ENCODE measurements at regions not wholly inside any gene's neighbourhood (a gene's known extent, or its start where the extent isn't known, plus 50 kb on each side); places are given as distances from the start of the nearest gene placed in this dataset.
A peak's percentile ranks its signal among the peaks of the same experiment; 100 is the strongest.
"Not testable (repeated sequence)": the region's sequence is repeated elsewhere in the genome, so short reads cannot be mapped to it uniquely, and the experiment has no call there.

GRCh38 chr2:51265539-51265938 lies 233.6 kb upstream of the NRXN1 start:
- Histone ChIP-seq H3K4me1 (ENCODE audit: control insufficient read depth, insufficient read depth, low read length) (no peaks in the 10 kb centered on the region), H3K27me3 (ENCODE audit: control insufficient read depth, insufficient read depth, low read length) (no peaks in the 10 kb centered on the region), H3K36me3 (ENCODE audit: control insufficient read depth, insufficient read depth, low read length) (no peaks in the 10 kb centered on the region), H3K4me3 (ENCODE audit: low read length) (no peak overlapping the region), H3K27ac (ENCODE audit: low read length) (no peak overlapping the region), H3K9me3 (ENCODE audit: control insufficient read depth, low read depth, low read length) (no peaks in the 10 kb centered on the region)
- no peak for DNase-seq
- no CpG with 5 or more reads among the region's 2 CpGs for WGBS (ENCODE audit: insufficient coverage, low lambda C conversion rate)

- DNase-seq: no peak
- Histone ChIP-seq H3K4me3 (ENCODE audit: low read length) (no peak overlapping the region), H3K27ac (ENCODE audit: low read length) (no peak overlapping the region), H3K4me1 (ENCODE audit: control insufficient read depth, insufficient read depth, low read length) (no peaks in the 10 kb centered on the region), H3K36me3 (ENCODE audit: control insufficient read depth, insufficient read depth, low read length) (no peaks in the 10 kb centered on the region), H3K27me3 (ENCODE audit: control insufficient read depth, insufficient read depth, low read length) (no peaks in the 10 kb centered on the region), H3K9me3 (ENCODE audit: control insufficient read depth, low read depth, low read length) (no peaks in the 10 kb centered on the region)
- 100% methylated on average over 1 of the region's 3 CpGs for WGBS (ENCODE audit: insufficient coverage, low lambda C conversion rate)
These were observed 232.0 kb upstream of the NRXN1 start for GRCh38 chr2:51263951-51264350.

DNA sequence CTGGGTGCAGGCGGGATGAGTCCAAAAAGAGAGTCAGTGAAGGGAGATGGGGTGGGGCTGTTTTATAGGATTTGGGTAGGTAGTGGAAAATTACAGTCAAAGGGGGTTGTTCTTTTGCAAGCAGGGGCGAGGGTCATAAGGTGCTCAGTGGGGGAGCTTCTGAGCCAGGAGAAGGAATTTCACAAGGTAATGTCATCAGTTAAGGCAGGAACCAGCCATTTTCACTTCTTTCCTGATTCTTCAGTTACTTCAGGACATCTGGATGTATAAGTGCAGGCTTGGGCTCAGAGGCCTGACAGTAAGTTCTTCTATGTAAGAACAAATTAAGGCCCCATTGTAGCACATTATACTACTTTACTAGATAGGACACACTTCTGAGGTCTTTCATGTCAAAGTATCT lies 231.2 kb upstream of the NRXN1 start:
- H3K36me3 ChIP-seq (ENCODE audit: control insufficient read depth, insufficient read depth, low read length); H3K9me3 ChIP-seq (ENCODE audit: control insufficient read depth, low read depth, low read length); H3K4me3 ChIP-seq (ENCODE audit: low read length); H3K4me1 ChIP-seq (ENCODE audit: control insufficient read depth, insufficient read depth, low read length); H3K27me3 ChIP-seq (ENCODE audit: control insufficient read depth, insufficient read depth, low read length); H3K27ac ChIP-seq (ENCODE audit: low read length); DNase-seq: not testable (repeated sequence)
- 100% methylated on average over 1 of the region's 2 CpGs for WGBS (ENCODE audit: insufficient coverage, low lambda C conversion rate)

- no peak overlapping the region for H3K27ac ChIP-seq (ENCODE audit: low read length)
- no peak overlapping the region for H3K4me3 ChIP-seq (ENCODE audit: low read length)
- H3K27me3 ChIP-seq (ENCODE audit: control insufficient read depth, insufficient read depth, low read length): no peaks in the 10 kb centered on the region
- no peak for DNase-seq
- no peaks in the 10 kb centered on the region for H3K36me3 ChIP-seq (ENCODE audit: control insufficient read depth, insufficient read depth, low read length)
- no peaks in the 10 kb centered on the region for H3K9me3 ChIP-seq (ENCODE audit: control insufficient read depth, low read depth, low read length)
- no peaks in the 10 kb centered on the region for H3K4me1 ChIP-seq (ENCODE audit: control insufficient read depth, insufficient read depth, low read length)
- 89% methylated on average over 5 of the region's 5 CpGs for WGBS (ENCODE audit: insufficient coverage, low lambda C conversion rate)
These were observed 226.4 kb upstream of the NRXN1 start for GRCh38 chr2:51258301-51258700.

DNA sequence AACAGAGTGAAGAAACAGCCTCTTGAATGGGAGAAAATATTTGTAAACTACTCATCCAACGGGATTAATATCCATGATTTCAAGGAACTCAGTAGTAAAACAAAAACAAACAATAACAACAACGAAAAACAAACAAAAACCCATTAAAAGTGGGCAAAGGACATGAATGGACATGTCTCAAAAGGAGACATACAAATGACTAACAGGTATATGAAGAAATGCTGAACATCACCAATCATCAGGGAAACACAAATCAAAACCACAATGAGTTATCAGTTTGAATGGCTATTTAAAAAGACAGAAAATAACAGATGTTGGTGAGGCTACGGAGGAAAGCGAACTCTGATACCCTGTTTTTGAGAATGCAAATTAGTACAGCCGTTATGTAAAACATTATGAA lies 224.8 kb upstream of the NRXN1 start:
- Histone ChIP-seq H3K4me3 (ENCODE audit: low read length) (no peak overlapping the region), H3K27me3 (ENCODE audit: control insufficient read depth, insufficient read depth, low read length) (no peaks in the 10 kb centered on the region), H3K9me3 (ENCODE audit: control insufficient read depth, low read depth, low read length) (no peaks in the 10 kb centered on the region), H3K36me3 (ENCODE audit: control insufficient read depth, insufficient read depth, low read length) (no peaks in the 10 kb centered on the region), H3K4me1 (ENCODE audit: control insufficient read depth, insufficient read depth, low read length) (no peaks in the 10 kb centered on the region), H3K27ac (ENCODE audit: low read length) (no peak overlapping the region)
- WGBS (ENCODE audit: insufficient coverage, low lambda C conversion rate): 76% methylated on average over 2 of the region's 5 CpGs
- no peak for DNase-seq

GRCh38 chr2:51251356-51251755 lies 219.4 kb upstream of the NRXN1 start:
- Histone ChIP-seq H3K36me3 (ENCODE audit: control insufficient read depth, insufficient read depth, low read length) (no peaks in the 10 kb centered on the region), H3K9me3 (ENCODE audit: control insufficient read depth, low read depth, low read length) (no peaks in the 10 kb centered on the region), H3K27me3 (ENCODE audit: control insufficient read depth, insufficient read depth, low read length) (no peaks in the 10 kb centered on the region), H3K4me1 (ENCODE audit: control insufficient read depth, insufficient read depth, low read length) (no peaks in the 10 kb centered on the region), H3K27ac (ENCODE audit: low read length) (no peak overlapping the region), H3K4me3 (ENCODE audit: low read length) (no peak overlapping the region)
- no CpG with 5 or more reads among the region's 2 CpGs for WGBS (ENCODE audit: insufficient coverage, low lambda C conversion rate)
- DNase-seq: no peak

DNA sequence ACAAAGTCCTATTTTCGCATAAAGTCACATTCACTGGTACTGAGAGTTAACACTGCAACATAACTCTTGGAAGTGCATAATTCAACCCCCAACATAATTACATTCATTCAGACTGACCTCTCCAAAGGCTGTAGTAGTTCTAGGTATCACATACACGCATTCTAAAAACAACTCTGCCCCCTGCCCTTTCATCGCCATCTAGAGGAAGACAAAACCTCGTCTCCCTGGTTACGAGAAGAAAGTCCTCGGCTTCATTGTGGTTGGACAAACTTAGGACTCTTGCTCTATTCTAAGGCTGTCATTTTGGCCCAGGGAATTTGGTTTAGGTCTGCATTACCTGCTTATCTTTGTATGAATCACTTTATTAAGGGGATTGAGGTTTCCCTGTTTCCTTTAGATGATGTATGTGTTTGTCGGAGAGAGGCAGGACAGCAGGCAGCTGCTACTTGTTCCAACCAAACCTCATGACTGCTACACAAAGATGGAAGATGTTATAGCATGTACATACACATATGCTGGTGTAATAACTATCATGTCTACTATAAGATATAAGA lies 215.4 kb upstream of the NRXN1 start:
- DNase-seq: no peak
- 100% methylated on average over 1 of the region's 7 CpGs for WGBS (ENCODE audit: insufficient coverage, low lambda C conversion rate)
- H3K4me1 ChIP-seq (ENCODE audit: control insufficient read depth, insufficient read depth, low read length): no peaks in the 10 kb centered on the region
- no peaks in the 10 kb centered on the region for H3K36me3 ChIP-seq (ENCODE audit: control insufficient read depth, insufficient read depth, low read length)
- H3K4me3 ChIP-seq (ENCODE audit: low read length): no peak overlapping the region
- H3K27me3 ChIP-seq (ENCODE audit: control insufficient read depth, insufficient read depth, low read length): no peaks in the 10 kb centered on the region
- no peak overlapping the region for H3K27ac ChIP-seq (ENCODE audit: low read length)
- no peaks in the 10 kb centered on the region for H3K9me3 ChIP-seq (ENCODE audit: control insufficient read depth, low read depth, low read length)

DNA sequence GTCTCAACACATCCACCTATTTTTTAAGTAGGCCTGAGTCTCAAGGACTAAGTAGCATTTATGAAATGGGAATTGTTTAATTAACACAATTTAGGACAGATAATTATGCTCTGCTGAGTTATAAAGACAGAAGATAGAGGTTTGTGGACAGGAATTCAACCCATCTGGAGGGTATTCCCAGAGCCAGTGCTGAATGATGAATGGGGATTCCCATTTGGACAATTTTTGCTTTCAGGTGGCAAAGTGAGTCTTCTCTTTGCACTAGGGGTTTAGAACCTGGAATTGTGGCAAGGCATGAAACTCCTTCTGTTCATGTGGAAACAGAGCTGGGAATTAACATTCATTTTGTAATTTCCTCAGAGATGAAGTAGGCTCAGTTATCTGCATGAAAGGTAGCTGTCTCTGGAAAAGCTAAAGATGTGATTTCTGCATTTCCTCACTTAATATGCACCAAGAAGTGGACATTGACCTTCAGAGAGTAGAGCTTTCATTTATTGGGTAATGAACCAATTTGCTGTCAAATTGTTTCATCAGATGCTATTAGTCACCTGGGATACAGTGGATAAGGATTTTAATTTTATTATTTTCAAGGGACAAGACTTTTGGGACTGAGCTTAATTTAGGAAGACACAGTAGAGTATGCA lies 212.1 kb upstream of the NRXN1 start:
- H3K9me3 ChIP-seq (ENCODE audit: control insufficient read depth, low read depth, low read length): no peaks in the 10 kb centered on the region
- no peak overlapping the region for H3K27ac ChIP-seq (ENCODE audit: low read length)
- H3K27me3 ChIP-seq (ENCODE audit: control insufficient read depth, insufficient read depth, low read length): no peaks in the 10 kb centered on the region
- H3K4me1 ChIP-seq (ENCODE audit: control insufficient read depth, insufficient read depth, low read length): no peaks in the 10 kb centered on the region
- H3K4me3 ChIP-seq (ENCODE audit: low read length): no peak overlapping the region
- H3K36me3 ChIP-seq (ENCODE audit: control insufficient read depth, insufficient read depth, low read length): no peaks in the 10 kb centered on the region
- DNase-seq: peak in 1 of 2 donors; percentile 6

GRCh38 chr2:51237626-51238271 lies 205.8 kb upstream of the NRXN1 start:
- no peaks in the 10 kb centered on the region for H3K4me1 ChIP-seq (ENCODE audit: control insufficient read depth, insufficient read depth, low read length)
- no peaks in the 10 kb centered on the region for H3K36me3 ChIP-seq (ENCODE audit: control insufficient read depth, insufficient read depth, low read length)
- H3K27ac ChIP-seq (ENCODE audit: low read length): no peak overlapping the region
- no peaks in the 10 kb centered on the region for H3K27me3 ChIP-seq (ENCODE audit: control insufficient read depth, insufficient read depth, low read length)
- DNase-seq: no peak
- H3K9me3 ChIP-seq (ENCODE audit: control insufficient read depth, low read depth, low read length): peaks cover 6% of the 10 kb centered on the region
- H3K4me3 ChIP-seq (ENCODE audit: low read length): no peak overlapping the region

GRCh38 chr2:51232027-51232426 lies 200.1 kb upstream of the NRXN1 start:
- DNase-seq: no peak
- WGBS (ENCODE audit: insufficient coverage, low lambda C conversion rate): no CpG with 5 or more reads among the region's 1 CpG

DNA sequence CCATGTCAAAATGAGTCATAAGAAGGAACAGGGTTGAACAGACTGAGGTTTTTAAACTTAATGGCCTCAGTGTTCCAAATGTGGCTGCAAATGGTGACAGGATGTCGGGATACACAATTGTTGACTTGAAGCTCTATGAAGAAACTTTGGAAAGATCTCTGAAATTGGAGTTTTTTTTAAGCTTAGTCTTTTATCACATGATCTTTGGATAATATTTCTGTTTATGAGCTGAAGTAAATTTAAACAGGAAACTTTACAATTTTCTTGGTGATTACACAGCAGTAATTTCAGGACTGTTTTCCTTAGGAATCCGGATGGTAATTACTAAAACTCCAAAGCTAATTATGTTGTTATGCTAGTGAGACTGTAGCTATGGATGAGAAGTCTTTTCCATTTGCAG lies 199.1 kb upstream of the NRXN1 start:
- DNase-seq: no peak
- Histone ChIP-seq H3K4me1 (ENCODE audit: control insufficient read depth, insufficient read depth, low read length) (no peaks in the 10 kb centered on the region), H3K27ac (ENCODE audit: low read length) (no peak overlapping the region), H3K36me3 (ENCODE audit: control insufficient read depth, insufficient read depth, low read length) (no peaks in the 10 kb centered on the region), H3K4me3 (ENCODE audit: low read length) (no peak overlapping the region), H3K9me3 (ENCODE audit: control insufficient read depth, low read depth, low read length) (peaks cover 6% of the 10 kb centered on the region), H3K27me3 (ENCODE audit: control insufficient read depth, insufficient read depth, low read length) (no peaks in the 10 kb centered on the region)
- 78% methylated on average over 1 of the region's 2 CpGs for WGBS (ENCODE audit: insufficient coverage, low lambda C conversion rate)

More at GRCh38 chr2:51232027-51232426, 200.1 kb upstream of the NRXN1 start:
- Histone ChIP-seq H3K36me3 (ENCODE audit: control insufficient read depth, insufficient read depth, low read length) (no peaks in the 10 kb centered on the region), H3K27me3 (ENCODE audit: control insufficient read depth, insufficient read depth, low read length) (no peaks in the 10 kb centered on the region), H3K4me1 (ENCODE audit: control insufficient read depth, insufficient read depth, low read length) (no peaks in the 10 kb centered on the region), H3K27ac (ENCODE audit: low read length) (no peak overlapping the region), H3K9me3 (ENCODE audit: control insufficient read depth, low read depth, low read length) (peaks cover 6% of the 10 kb centered on the region), H3K4me3 (ENCODE audit: low read length) (no peak overlapping the region)

All from large intestine (tissue), 3 donors.